ENCODE measurements at regions not wholly inside any gene's neighbourhood (a gene's known extent, or its start where the extent isn't known, plus 50 kb on each side); places are given as distances from the start of the nearest gene placed in this dataset.

DNA sequence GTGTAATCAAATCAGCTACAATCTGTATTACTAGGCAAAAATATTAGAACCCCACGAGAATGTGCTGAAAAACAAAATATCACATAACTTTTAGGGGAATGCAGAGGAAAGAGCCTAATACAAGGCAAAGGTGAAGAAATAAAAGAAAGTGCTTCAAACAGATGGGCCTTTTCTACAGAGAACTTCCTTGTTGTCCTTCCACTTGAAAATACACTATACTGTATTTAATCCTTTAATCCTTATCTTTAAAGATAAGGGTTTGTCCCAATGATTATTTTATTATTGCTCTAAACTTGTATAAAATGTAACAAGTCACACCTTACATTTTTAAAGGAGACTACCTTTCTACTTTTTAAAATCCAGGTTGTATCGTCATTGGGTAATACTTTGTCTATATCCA is 296.5 kb downstream of the NDFIP2 start:
- no peak for DNase-seq
- Histone ChIP-seq H3K4me3 (ENCODE audit: low read length in 2 of 2) (no peak overlapping the region), H3K4me1 (ENCODE audit: insufficient read depth, low read length) (no peaks in the 10 kb centered on the region), H3K9me3 (ENCODE audit: control insufficient read depth in 1 of 2, low read length in 2 of 2) (no peaks in the 10 kb centered on the region), H3K27ac (ENCODE audit: low read depth, low read length) (no peak overlapping the region), H3K36me3 (ENCODE audit: insufficient read depth, low read length) (no peaks in the 10 kb centered on the region), H3K27me3 (ENCODE audit: insufficient read depth, low read length) (no peaks in the 10 kb centered on the region)
- Mint-ChIP-seq H3K27me3 (no peaks in the 10 kb centered on the region), H3K27ac (no peak overlapping the region), H3K36me3 (no peaks in the 10 kb centered on the region), H3K9me3 (peaks cover 0 to 5% (median 1%) of the 10 kb centered on the region in 8 donors), H3K4me1 (no peaks in the 10 kb centered on the region), H3K4me3 (no peak overlapping the region)
- intact Hi-C loops (cut with micrococcal nuclease): no loop called here
- ChIA-PET POLR2A (ENCODE audit: partially characterized antibody) (no interaction called here), CTCF (ENCODE audit: partially characterized antibody) (no interaction called here)

DNA sequence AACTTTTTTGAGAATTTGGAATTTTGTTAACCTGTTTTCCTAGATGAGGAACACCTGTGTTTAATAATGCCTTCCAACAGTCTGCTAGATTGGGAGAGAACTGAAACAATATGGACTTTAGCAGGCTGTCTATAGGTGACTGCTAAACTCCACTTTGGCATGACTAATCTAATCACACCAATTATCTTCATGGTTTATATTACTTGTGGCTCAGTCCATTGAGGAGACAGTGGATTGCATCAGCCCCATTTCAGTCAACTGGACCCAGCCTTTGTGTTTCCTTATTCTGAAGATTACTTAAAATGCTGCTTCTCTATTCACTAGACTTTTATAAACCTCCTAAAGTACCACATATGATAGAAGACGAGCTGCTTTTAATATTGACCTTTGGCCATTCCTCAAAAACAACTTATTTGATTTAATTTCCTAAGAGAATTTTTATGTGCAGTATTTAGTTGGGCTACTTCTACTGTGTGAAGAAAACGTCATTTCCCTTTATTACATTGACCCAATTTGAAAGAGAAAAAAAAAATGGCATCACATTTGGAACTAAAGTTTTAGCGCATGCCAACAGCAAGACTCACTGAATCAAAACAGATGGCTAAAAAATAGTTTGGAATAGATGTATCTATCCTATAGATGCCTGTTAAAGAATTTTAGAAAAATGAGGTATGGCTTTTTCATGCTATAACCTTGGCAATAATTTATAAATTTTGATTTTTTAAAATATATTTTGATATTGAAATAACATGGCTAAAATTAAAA is 295.8 kb downstream of the NDFIP2 start:
- H3K36me3 Mint-ChIP-seq: no peaks in the 10 kb centered on the region
- H3K36me3 ChIP-seq (ENCODE audit: insufficient read depth, low read length): no peaks in the 10 kb centered on the region
- H3K4me1 Mint-ChIP-seq: no peaks in the 10 kb centered on the region
- no peak overlapping the region for H3K4me3 ChIP-seq (ENCODE audit: low read length in 2 of 2)
- ChIA-PET POLR2A (ENCODE audit: partially characterized antibody) (no interaction called here), CTCF (ENCODE audit: partially characterized antibody) (no interaction called here)
- intact Hi-C loops (cut with micrococcal nuclease): no loop called here
- DNase-seq: no peak
- no peak overlapping the region for H3K4me3 Mint-ChIP-seq
- no peaks in the 10 kb centered on the region for H3K4me1 ChIP-seq (ENCODE audit: insufficient read depth, low read length)
- no peaks in the 10 kb centered on the region for H3K27me3 Mint-ChIP-seq
- no peaks in the 10 kb centered on the region for H3K9me3 ChIP-seq (ENCODE audit: control insufficient read depth in 1 of 2, low read length in 2 of 2)
- no peak overlapping the region for H3K27ac Mint-ChIP-seq
- H3K9me3 Mint-ChIP-seq: peaks cover 0 to 5% (median 2%) of the 10 kb centered on the region in 8 donors
- H3K27me3 ChIP-seq (ENCODE audit: insufficient read depth, low read length): no peaks in the 10 kb centered on the region
- no peak overlapping the region for H3K27ac ChIP-seq (ENCODE audit: low read depth, low read length)

DNA sequence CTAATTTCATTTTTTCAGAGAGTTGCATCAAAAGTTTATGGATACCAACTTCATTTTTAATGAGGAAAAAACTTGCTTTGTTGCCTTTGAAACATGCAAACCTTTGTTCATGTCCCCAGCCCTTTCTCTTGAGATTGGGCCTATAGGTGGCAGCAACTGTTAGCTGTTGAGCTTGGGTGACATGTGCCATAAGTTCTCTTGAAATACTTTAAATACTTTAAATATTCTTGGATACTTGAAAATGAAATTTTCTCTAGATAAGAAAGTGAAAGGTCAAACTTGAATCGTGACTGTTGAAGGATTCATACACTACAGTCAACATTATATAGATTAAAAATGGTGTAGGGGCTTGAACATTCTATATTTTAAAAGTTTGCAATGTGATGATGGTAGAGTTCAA is 294.9 kb downstream of the NDFIP2 start:
- ChIA-PET POLR2A (ENCODE audit: partially characterized antibody) (no interaction called here), CTCF (ENCODE audit: partially characterized antibody) (no interaction called here)
- DNase-seq: no peak
- H3K4me3 Mint-ChIP-seq: no peak overlapping the region
- Histone ChIP-seq H3K27me3 (ENCODE audit: insufficient read depth, low read length) (no peaks in the 10 kb centered on the region), H3K36me3 (ENCODE audit: insufficient read depth, low read length) (no peaks in the 10 kb centered on the region), H3K27ac (ENCODE audit: low read depth, low read length) (no peak overlapping the region), H3K9me3 (ENCODE audit: control insufficient read depth in 1 of 2, low read length in 2 of 2) (no peaks in the 10 kb centered on the region), H3K4me3 (ENCODE audit: low read length in 2 of 2) (no peak overlapping the region), H3K4me1 (ENCODE audit: insufficient read depth, low read length) (no peaks in the 10 kb centered on the region)
- H3K4me1 Mint-ChIP-seq: no peaks in the 10 kb centered on the region
- H3K36me3 Mint-ChIP-seq: no peaks in the 10 kb centered on the region
- peaks cover 0 to 11% (median 7%) of the 10 kb centered on the region in 8 donors for H3K9me3 Mint-ChIP-seq
- no peaks in the 10 kb centered on the region for H3K27me3 Mint-ChIP-seq
- H3K27ac Mint-ChIP-seq: no peak overlapping the region
- intact Hi-C loops (cut with micrococcal nuclease): no loop called here

DNA sequence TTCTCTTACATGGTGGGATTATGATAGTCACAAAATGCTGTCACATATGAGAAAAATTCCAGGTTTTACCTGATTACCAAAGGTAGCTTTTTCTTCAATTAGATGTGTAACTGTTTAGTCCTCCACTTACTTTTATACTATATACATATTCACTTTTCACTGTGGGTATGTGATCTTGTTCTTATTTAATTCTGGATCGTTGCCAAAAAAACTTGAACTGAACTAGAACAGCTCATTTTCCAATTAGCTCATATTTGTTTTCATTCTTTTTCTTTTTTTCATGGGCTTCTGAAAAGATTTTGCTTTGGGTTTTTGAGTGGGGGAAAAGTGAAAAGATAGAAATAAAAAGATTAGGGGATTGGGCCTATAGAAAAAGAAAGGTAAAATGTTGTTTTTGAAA is 291.9 kb downstream of the NDFIP2 start:
- ChIA-PET CTCF (ENCODE audit: partially characterized antibody) (no interaction called here), POLR2A (ENCODE audit: partially characterized antibody) (no interaction called here)
- Mint-ChIP-seq H3K27ac (no peak overlapping the region), H3K9me3 (peaks cover 0 to 12% (median 6%) of the 10 kb centered on the region in 8 donors), H3K27me3 (no peaks in the 10 kb centered on the region), H3K4me3 (no peak overlapping the region), H3K4me1 (no peaks in the 10 kb centered on the region), H3K36me3 (no peaks in the 10 kb centered on the region)
- no peaks in the 10 kb centered on the region for H3K36me3 ChIP-seq (ENCODE audit: insufficient read depth, low read length)
- intact Hi-C loops (cut with micrococcal nuclease): no loop called here
- no peaks in the 10 kb centered on the region for H3K4me1 ChIP-seq (ENCODE audit: insufficient read depth, low read length)
- H3K27ac ChIP-seq (ENCODE audit: low read depth, low read length): no peak overlapping the region
- H3K9me3 ChIP-seq (ENCODE audit: control insufficient read depth in 1 of 2, low read length in 2 of 2): no peaks in the 10 kb centered on the region
- H3K27me3 ChIP-seq (ENCODE audit: insufficient read depth, low read length): no peaks in the 10 kb centered on the region
- no peak overlapping the region for H3K4me3 ChIP-seq (ENCODE audit: low read length in 2 of 2)
- no peak for DNase-seq

DNA sequence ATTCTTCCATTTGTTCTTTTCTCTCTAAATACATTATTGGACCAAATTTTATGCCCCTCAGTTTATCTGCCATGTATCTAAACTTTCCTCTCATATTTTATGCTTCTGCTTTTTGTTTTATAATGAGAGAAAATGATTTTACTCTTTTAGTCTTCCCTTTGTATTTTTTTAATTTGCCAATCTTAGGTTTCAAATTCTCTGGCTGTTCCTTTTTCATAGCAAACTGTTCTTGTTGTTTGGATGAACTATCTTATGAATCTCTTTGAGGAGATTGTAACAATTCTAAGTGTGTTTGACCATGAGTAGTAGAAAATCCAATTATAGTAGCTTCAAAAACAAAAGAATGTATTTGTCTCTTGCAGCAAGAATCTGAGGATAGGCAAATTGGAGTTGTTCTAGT is 290.5 kb downstream of the NDFIP2 start:
- Histone ChIP-seq H3K4me1 (ENCODE audit: insufficient read depth, low read length) (no peaks in the 10 kb centered on the region), H3K4me3 (ENCODE audit: low read length in 2 of 2) (no peak overlapping the region), H3K27me3 (ENCODE audit: insufficient read depth, low read length) (no peaks in the 10 kb centered on the region), H3K36me3 (ENCODE audit: insufficient read depth, low read length) (no peaks in the 10 kb centered on the region), H3K9me3 (ENCODE audit: control insufficient read depth in 1 of 2, low read length in 2 of 2) (no peaks in the 10 kb centered on the region), H3K27ac (ENCODE audit: low read depth, low read length) (no peak overlapping the region)
- no peak for DNase-seq
- no peaks in the 10 kb centered on the region for H3K4me1 Mint-ChIP-seq
- no peaks in the 10 kb centered on the region for H3K36me3 Mint-ChIP-seq
- H3K9me3 Mint-ChIP-seq: peaks cover 0 to 12% (median 6%) of the 10 kb centered on the region in 8 donors
- no peak overlapping the region for H3K27ac Mint-ChIP-seq
- intact Hi-C loops (cut with micrococcal nuclease): no loop called here
- no peak overlapping the region for H3K4me3 Mint-ChIP-seq
- no peaks in the 10 kb centered on the region for H3K27me3 Mint-ChIP-seq
- POLR2A ChIA-PET (ENCODE audit: partially characterized antibody): no interaction called here
- CTCF ChIA-PET (ENCODE audit: partially characterized antibody): no interaction called here

DNA sequence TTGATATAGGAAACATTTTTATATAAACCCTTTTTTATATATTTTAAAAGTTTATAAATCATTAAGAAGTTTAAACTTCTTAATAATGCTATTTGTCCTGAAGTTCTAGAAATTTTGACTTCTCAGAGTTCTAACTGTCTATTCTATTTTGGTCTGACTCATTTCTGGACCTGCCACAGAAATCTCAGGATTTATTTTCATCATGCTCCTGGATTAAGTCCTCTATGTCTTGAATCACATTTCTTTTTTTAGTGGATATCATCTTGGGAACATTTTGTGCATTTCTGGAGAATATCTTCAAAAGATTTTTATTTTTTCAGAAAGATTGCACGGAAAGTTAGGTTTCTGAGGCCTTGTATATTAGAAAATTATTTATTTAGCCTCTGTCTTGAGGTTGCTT is 289.1 kb downstream of the NDFIP2 start:
- POLR2A ChIA-PET (ENCODE audit: partially characterized antibody): no interaction called here
- no peaks in the 10 kb centered on the region for H3K36me3 ChIP-seq (ENCODE audit: insufficient read depth, low read length)
- CTCF ChIA-PET (ENCODE audit: partially characterized antibody): no interaction called here
- no peak overlapping the region for H3K4me3 Mint-ChIP-seq
- H3K27ac ChIP-seq (ENCODE audit: low read depth, low read length): no peak overlapping the region
- no peaks in the 10 kb centered on the region for H3K36me3 Mint-ChIP-seq
- peaks cover 0 to 12% (median 7%) of the 10 kb centered on the region in 8 donors for H3K9me3 Mint-ChIP-seq
- H3K4me1 ChIP-seq (ENCODE audit: insufficient read depth, low read length): no peaks in the 10 kb centered on the region
- H3K4me1 Mint-ChIP-seq: no peaks in the 10 kb centered on the region
- no peaks in the 10 kb centered on the region for H3K27me3 Mint-ChIP-seq
- no peaks in the 10 kb centered on the region for H3K9me3 ChIP-seq (ENCODE audit: control insufficient read depth in 1 of 2, low read length in 2 of 2)
- no peak overlapping the region for H3K4me3 ChIP-seq (ENCODE audit: low read length in 2 of 2)
- no peak overlapping the region for H3K27ac Mint-ChIP-seq
- intact Hi-C loops (cut with micrococcal nuclease): no loop called here
- no peak for DNase-seq
- H3K27me3 ChIP-seq (ENCODE audit: insufficient read depth, low read length): no peaks in the 10 kb centered on the region

DNA sequence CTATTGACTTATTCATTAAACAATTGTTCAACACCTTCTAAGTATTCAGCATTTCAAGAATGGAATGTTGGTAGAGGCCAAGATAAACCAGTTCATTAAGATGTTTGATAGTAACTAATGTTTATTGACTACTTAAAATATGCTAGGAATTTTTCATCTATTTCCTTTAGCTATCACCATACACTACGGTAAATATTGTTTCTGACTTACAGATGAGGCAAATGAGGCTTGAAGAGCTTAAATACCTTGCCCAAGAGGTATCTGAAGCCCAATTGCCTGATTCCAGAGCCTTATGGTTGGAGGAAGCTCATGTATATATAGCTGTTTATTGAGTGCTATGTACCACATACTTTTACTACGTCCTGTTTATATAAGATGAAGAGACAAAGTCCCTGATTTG is 286.2 kb downstream of the NDFIP2 start:
- Histone ChIP-seq H3K9me3 (ENCODE audit: control insufficient read depth in 1 of 2, low read length in 2 of 2) (no peaks in the 10 kb centered on the region), H3K4me1 (ENCODE audit: insufficient read depth, low read length) (no peaks in the 10 kb centered on the region), H3K36me3 (ENCODE audit: insufficient read depth, low read length) (no peaks in the 10 kb centered on the region), H3K27me3 (ENCODE audit: insufficient read depth, low read length) (no peaks in the 10 kb centered on the region), H3K4me3 (ENCODE audit: low read length in 2 of 2) (no peak overlapping the region), H3K27ac (ENCODE audit: low read depth, low read length) (no peak overlapping the region)
- Mint-ChIP-seq H3K4me3 (no peak overlapping the region), H3K4me1 (no peaks in the 10 kb centered on the region), H3K9me3 (peaks cover 0 to 12% (median 7%) of the 10 kb centered on the region in 8 donors), H3K27ac (no peak overlapping the region), H3K27me3 (no peaks in the 10 kb centered on the region), H3K36me3 (no peaks in the 10 kb centered on the region)
- ChIA-PET CTCF (ENCODE audit: partially characterized antibody) (no interaction called here), POLR2A (ENCODE audit: partially characterized antibody) (no interaction called here)
- intact Hi-C loops (cut with micrococcal nuclease): no loop called here
- no peak for DNase-seq

DNA sequence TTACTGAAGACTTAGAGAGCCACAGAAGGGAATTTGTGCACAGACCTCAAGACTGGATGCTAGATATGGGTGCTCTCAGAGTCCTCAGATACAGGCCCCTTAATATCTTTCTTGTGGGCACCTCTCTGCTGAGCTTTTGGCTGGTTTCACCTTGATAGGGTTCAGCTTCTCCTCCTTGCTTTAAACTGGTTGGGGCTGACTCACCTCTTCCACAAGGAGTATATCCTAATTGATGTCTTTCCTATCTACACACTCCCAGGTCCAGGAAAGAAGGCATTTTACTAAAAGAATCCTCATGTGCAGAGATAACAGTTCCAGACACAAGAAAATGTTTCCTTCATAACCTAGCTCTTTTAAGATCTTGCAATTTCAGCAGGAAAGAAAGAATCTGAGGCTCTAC is 284.4 kb downstream of the NDFIP2 start:
- Histone ChIP-seq H3K9me3 (ENCODE audit: control insufficient read depth in 1 of 2, low read length in 2 of 2) (no peaks in the 10 kb centered on the region), H3K4me3 (ENCODE audit: low read length in 2 of 2) (no peak overlapping the region), H3K36me3 (ENCODE audit: insufficient read depth, low read length) (no peaks in the 10 kb centered on the region), H3K27ac (ENCODE audit: low read depth, low read length) (no peak overlapping the region), H3K27me3 (ENCODE audit: insufficient read depth, low read length) (no peaks in the 10 kb centered on the region), H3K4me1 (ENCODE audit: insufficient read depth, low read length) (no peaks in the 10 kb centered on the region)
- DNase-seq: no peak
- Mint-ChIP-seq H3K27me3 (no peaks in the 10 kb centered on the region), H3K4me3 (no peak overlapping the region), H3K36me3 (no peaks in the 10 kb centered on the region), H3K9me3 (peaks cover 0 to 10% (median 3%) of the 10 kb centered on the region in 8 donors), H3K27ac (no peak overlapping the region), H3K4me1 (no peaks in the 10 kb centered on the region)
- intact Hi-C loops (cut with micrococcal nuclease): no loop called here
- POLR2A ChIA-PET (ENCODE audit: partially characterized antibody): no interaction called here
- CTCF ChIA-PET (ENCODE audit: partially characterized antibody): no interaction called here

Data from CD4-positive, alpha-beta memory T cell (primary cell).